Hepatocyte (in vitro differentiated cells): ENCODE measurements at regions not wholly inside any gene's neighbourhood (a gene's known extent, or its start where the extent isn't known, plus 50 kb on each side); places are given as distances from the start of the nearest gene placed in this dataset.

ENCODE experiments used
- DNase-seq: peaks from one replicate; pipeline ENCODE4 v3.0.0-alpha.2; 2016; ENCODE audit warnings: low spot score
- H2AFZ ChIP-seq: fragments of 200-600 bp; sonication (generic); 2 replicates; pipeline ENCODE4 v1.6.0; 2016; ENCODE audit warnings: antibody characterized with exemption, mild to moderate bottlenecking
- H3K27ac ChIP-seq: fragments of 200-600 bp; sonication (generic); 2 replicates; pipeline ENCODE4 v1.5.1; 2016; ENCODE audit warnings: mild to moderate bottlenecking
- H3K27me3 ChIP-seq: fragments of 200-600 bp; sonication (generic); 2 replicates; pipeline ENCODE4 v1.6.1; 2016
- H3K36me3 ChIP-seq: fragments of 200-600 bp; sonication (generic); replicated peaks from 2 replicates; pipeline ENCODE4 v1.5.1; 2016; ENCODE audit warnings: low read depth; ENCODE audit not compliant: insufficient read depth
- H3K4me1 ChIP-seq: fragments of 200-600 bp; sonication (generic); 2 replicates; pipeline ENCODE4 v1.5.1; 2016; ENCODE audit warnings: mild to moderate bottlenecking, moderate library complexity; ENCODE audit not compliant: insufficient read depth
- H3K4me2 ChIP-seq: fragments of 200-600 bp; sonication (generic); 2 replicates; pipeline ENCODE4 v1.6.0; 2016
- H3K4me3 ChIP-seq: fragments of 200-600 bp; sonication (generic); 2 replicates; pipeline ENCODE4 v1.5.1; 2016; ENCODE audit warnings: mild to moderate bottlenecking
- H3K79me2 ChIP-seq: fragments of 200-600 bp; sonication (generic); 2 replicates; pipeline ENCODE4 v1.6.0; 2017; ENCODE audit warnings: mild to moderate bottlenecking
- H3K9me2 ChIP-seq: fragments of 200-600 bp; sonication (generic); replicated peaks from 2 replicates; pipeline ENCODE4 v1.6.0; 2017; ENCODE audit warnings: mild to moderate bottlenecking; ENCODE audit not compliant: insufficient read depth
- H3K9me3 ChIP-seq: fragments of 200-600 bp; sonication (generic); 2 replicates; pipeline ENCODE4 v1.5.1; 2016; ENCODE audit warnings: low read depth, mild to moderate bottlenecking
- H4K20me1 ChIP-seq: fragments of 200-600 bp; sonication (generic); 2 replicates; pipeline ENCODE4 v1.6.0; 2016; ENCODE audit warnings: mild to moderate bottlenecking; ENCODE audit not compliant: insufficient read depth, poor library complexity, severe bottlenecking
- CTCF ChIP-seq: fragments of 200-600 bp; sonication (generic); IDR thresholded peaks from 2 replicates; pipeline ENCODE4 v1.5.1; 2016; ENCODE audit warnings: antibody characterized with exemption, mild to moderate bottlenecking; ENCODE audit not compliant: poor library complexity
- EZH2 ChIP-seq: fragments of 200-600 bp; sonication (generic); IDR thresholded peaks from 2 replicates; pipeline ENCODE4 v1.6.1; 2016; ENCODE audit warnings: antibody characterized with exemption, mild to moderate bottlenecking, borderline replicate concordance
- EZH2phosphoT487 ChIP-seq: fragments of 200-600 bp; sonication (generic); IDR thresholded peaks from one replicate; pipeline ENCODE4 v1.6.1; 2018; ENCODE audit warnings: antibody characterized with exemption, mild to moderate bottlenecking, low read depth, moderate library complexity; ENCODE audit not compliant: unreplicated experiment, severe bottlenecking
- WGBS: methylation state at CpG from one replicate; pipeline ENCODE4 v1.1.6; 2016; ENCODE audit warnings: low lambda C conversion rate; ENCODE audit errors: missing lambda C conversion rate; 5-methylcytosine and 5-hydroxymethylcytosine counted together

GRCh38 chr21:18023157-18023556, 204.0 kb upstream of the C21orf91 start:
- H3K4me2 ChIP-seq, result no peak overlapping the region
- no peaks in the 10 kb centered on the region for H4K20me1 ChIP-seq
- H3K36me3 ChIP-seq, result no peaks in the 10 kb centered on the region
- no peak for DNase-seq
- H3K27ac ChIP-seq, result no peak overlapping the region
- H3K79me2 ChIP-seq, result no peaks in the 10 kb centered on the region
- H3K4me1 ChIP-seq, result no peaks in the 10 kb centered on the region
- no peak overlapping the region for H3K4me3 ChIP-seq
- WGBS, result 92% methylated on average over 4 of the region's 4 CpGs
- no peaks in the 10 kb centered on the region for H3K27me3 ChIP-seq
- TF ChIP-seq CTCF (no peak), EZH2phosphoT487 (no peak), EZH2 (no peak)
- no peaks in the 10 kb centered on the region for H3K9me3 ChIP-seq
- H2AFZ ChIP-seq, result no peak overlapping the region
- no peaks in the 10 kb centered on the region for H3K9me2 ChIP-seq

- no peaks in the 10 kb centered on the region for H4K20me1 ChIP-seq
- no peaks in the 10 kb centered on the region for H3K9me2 ChIP-seq
- DNase-seq, result no peak
- no peak overlapping the region for H3K4me2 ChIP-seq
- H3K27me3 ChIP-seq, result no peaks in the 10 kb centered on the region
- H2AFZ ChIP-seq, result no peak overlapping the region
- H3K4me1 ChIP-seq, result no peaks in the 10 kb centered on the region
- no peak overlapping the region for H3K27ac ChIP-seq
- H3K9me3 ChIP-seq, result no peaks in the 10 kb centered on the region
- TF ChIP-seq EZH2phosphoT487 (no peak), EZH2 (no peak), CTCF (no peak)
- H3K4me3 ChIP-seq, result no peak overlapping the region
- no peaks in the 10 kb centered on the region for H3K79me2 ChIP-seq
- no peaks in the 10 kb centered on the region for H3K36me3 ChIP-seq
- 50% methylated on average over 1 of the region's 1 CpG for whole genome bisulfite sequencing
Measured at GRCh38 chr21:18007121-18007520, 188.0 kb upstream of the C21orf91 start.

- Histone ChIP-seq H3K4me1 (no peaks in the 10 kb centered on the region), H3K9me3 (no peaks in the 10 kb centered on the region), H3K27ac (no peak overlapping the region), H3K4me3 (no peak overlapping the region), H3K79me2 (no peaks in the 10 kb centered on the region), H3K4me2 (no peak overlapping the region), H3K27me3 (no peaks in the 10 kb centered on the region), H3K36me3 (no peaks in the 10 kb centered on the region), H3K9me2 (no peaks in the 10 kb centered on the region), H4K20me1 (no peaks in the 10 kb centered on the region), H2AFZ (no peak overlapping the region)
- DNase-seq, result no peak
- WGBS, result 37% methylated on average over 2 of the region's 2 CpGs
- TF ChIP-seq EZH2 (no peak), CTCF (no peak), EZH2phosphoT487 (no peak)
Measured at GRCh38 chr21:18006691-18007090, 187.5 kb upstream of the C21orf91 start.

- Histone ChIP-seq H4K20me1 (no peaks in the 10 kb centered on the region), H3K27me3 (no peaks in the 10 kb centered on the region), H2AFZ (no peak overlapping the region), H3K4me2 (no peak overlapping the region), H3K9me2 (no peaks in the 10 kb centered on the region), H3K79me2 (no peaks in the 10 kb centered on the region), H3K27ac (no peak overlapping the region), H3K36me3 (no peaks in the 10 kb centered on the region), H3K9me3 (no peaks in the 10 kb centered on the region), H3K4me3 (no peak overlapping the region), H3K4me1 (no peaks in the 10 kb centered on the region)
- 100% methylated on average over 2 of the region's 2 CpGs for WGBS
- no peak for DNase-seq
- TF ChIP-seq EZH2 (no peak), EZH2phosphoT487 (no peak), CTCF (no peak)
Measured at GRCh38 chr21:18002393-18002792, 183.2 kb upstream of the C21orf91 start.
